ENCODE measurements at regions not wholly inside any gene's neighbourhood (a gene's known extent, or its start where the extent isn't known, plus 50 kb on each side); places are given as distances from the start of the nearest gene placed in this dataset.
"Not testable (repeated sequence)": the region's sequence is repeated elsewhere in the genome, so short reads cannot be mapped to it uniquely, and the experiment has no call there.

DNA sequence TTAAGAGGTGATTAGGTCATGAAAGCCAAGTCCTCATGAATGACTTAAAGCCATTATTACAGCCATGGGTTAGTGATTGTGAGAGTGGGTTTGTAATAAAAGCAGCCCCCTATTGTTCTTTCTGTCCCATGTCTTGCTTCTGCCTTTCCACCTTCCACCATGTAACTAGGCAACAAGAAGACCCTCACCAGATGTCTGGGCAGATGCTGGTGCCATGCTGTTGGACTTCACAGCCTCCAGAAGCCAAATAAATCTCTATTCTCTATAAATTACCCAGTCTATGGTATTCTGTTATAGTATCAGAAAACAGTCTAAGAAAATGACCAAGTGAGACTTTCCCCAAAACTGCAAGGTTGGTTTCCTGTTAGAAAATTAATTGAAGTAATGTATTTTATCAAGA is 460.3 kb upstream of the ADARB2 start:
- intact Hi-C loops (cut with micrococcal nuclease), result no loop called here
- Histone ChIP-seq H3K4me1 (no peaks in the 10 kb centered on the region), H3K9me3 (replicated peaks) (peaks cover 23% of the 10 kb centered on the region), H3K27me3 (ENCODE audit: low read depth) (no peaks in the 10 kb centered on the region), H3K36me3 (no peaks in the 10 kb centered on the region), H3K4me3 (no peak overlapping the region), H3K27ac (replicated peaks) (no peak overlapping the region)
- DNase-seq, result no peak
- TF ChIP-seq, protein P1, sequence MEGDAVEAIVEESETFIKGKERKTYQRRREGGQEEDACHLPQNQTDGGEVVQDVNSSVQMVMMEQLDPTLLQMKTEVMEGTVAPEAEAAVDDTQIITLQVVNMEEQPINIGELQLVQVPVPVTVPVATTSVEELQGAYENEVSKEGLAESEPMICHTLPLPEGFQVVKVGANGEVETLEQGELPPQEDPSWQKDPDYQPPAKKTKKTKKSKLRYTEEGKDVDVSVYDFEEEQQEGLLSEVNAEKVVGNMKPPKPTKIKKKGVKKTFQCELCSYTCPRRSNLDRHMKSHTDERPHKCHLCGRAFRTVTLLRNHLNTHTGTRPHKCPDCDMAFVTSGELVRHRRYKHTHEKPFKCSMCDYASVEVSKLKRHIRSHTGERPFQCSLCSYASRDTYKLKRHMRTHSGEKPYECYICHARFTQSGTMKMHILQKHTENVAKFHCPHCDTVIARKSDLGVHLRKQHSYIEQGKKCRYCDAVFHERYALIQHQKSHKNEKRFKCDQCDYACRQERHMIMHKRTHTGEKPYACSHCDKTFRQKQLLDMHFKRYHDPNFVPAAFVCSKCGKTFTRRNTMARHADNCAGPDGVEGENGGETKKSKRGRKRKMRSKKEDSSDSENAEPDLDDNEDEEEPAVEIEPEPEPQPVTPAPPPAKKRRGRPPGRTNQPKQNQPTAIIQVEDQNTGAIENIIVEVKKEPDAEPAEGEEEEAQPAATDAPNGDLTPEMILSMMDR (IDR thresholded peaks at IDR 0.05; ENCODE audit: borderline replicate concordance), result no peak

DNA sequence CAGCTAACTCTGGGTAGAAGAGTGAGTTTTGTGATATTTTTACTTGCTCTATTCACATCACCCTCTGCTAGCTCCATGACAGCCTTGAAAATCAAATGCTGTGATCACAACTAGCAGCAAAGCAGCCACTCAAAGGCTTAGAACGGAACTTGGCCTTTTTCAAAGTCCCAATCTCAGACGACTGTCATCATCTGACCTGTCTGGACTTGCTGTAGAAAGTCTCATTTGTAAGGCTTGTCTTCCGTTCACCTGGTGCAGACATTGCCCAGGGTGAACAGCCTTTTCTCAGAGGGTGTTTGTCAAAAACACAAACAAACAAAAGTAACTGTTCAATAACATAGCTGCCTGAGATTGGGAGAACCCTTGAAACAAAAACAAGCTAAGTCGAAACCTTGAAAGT is 458.9 kb upstream of the ADARB2 start:
- intact Hi-C loops (cut with micrococcal nuclease), result no loop called here
- H3K27me3 ChIP-seq (ENCODE audit: low read depth), result no peaks in the 10 kb centered on the region

DNA sequence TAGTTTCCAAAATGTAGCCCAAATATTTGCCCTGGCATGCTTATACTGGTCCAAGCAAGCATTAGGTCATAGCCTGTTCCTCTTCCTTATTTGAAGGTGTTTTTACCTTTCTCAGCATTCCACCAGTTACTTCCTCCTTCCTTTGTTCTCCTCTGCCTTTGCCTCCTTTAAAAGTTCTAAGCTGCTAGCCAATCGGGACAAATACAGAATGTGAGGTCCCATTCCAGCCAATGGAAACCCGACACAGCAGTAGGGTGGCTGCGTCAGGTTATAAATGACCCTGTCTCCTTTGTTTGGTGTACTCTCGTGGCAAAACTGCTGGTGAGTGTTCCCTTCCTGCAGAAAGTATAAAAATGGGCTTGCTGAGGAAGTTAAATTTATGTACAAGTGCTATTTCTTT is 452.0 kb upstream of the ADARB2 start:
- intact Hi-C loops (cut with micrococcal nuclease); H3K36me3 ChIP-seq; H3K27ac ChIP-seq (replicated peaks); H3K4me1 ChIP-seq; H3K27me3 ChIP-seq (ENCODE audit: low read depth); H3K4me3 ChIP-seq; DNase-seq; H3K9me3 ChIP-seq (replicated peaks): not testable (repeated sequence)

More for the DNA sequence above, 458.9 kb upstream of the ADARB2 start:
- Histone ChIP-seq H3K4me3 (no peak overlapping the region), H3K4me1 (no peaks in the 10 kb centered on the region), H3K9me3 (replicated peaks) (peaks cover 30% of the 10 kb centered on the region), H3K27ac (replicated peaks) (no peak overlapping the region), H3K36me3 (no peaks in the 10 kb centered on the region)
- DNase-seq, result no peak
- TF ChIP-seq, protein P1 (IDR thresholded peaks at IDR 0.05; ENCODE audit: borderline replicate concordance), result no peak

DNA sequence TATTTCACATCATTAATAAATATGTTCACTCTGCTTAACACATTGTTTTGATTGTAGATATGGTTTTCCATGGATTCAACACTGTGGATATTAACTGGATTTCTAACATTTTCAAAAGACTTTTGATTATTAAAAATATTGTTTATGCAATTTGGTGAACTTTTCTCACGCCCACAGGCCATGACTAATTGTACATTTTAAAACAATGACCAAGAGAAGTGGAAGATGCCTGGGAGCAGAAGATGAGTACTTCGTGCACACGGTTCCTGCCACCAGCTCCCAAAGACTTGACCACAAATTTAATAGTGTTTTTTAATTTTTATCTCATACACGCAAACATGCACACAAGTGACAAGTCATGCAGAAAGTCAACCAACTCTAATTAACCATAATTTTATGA is 451.0 kb upstream of the ADARB2 start:
- intact Hi-C loops (cut with micrococcal nuclease), result no loop called here
- Histone ChIP-seq H3K27me3 (ENCODE audit: low read depth) (no peaks in the 10 kb centered on the region), H3K36me3 (no peaks in the 10 kb centered on the region), H3K4me3 (no peak overlapping the region), H3K4me1 (no peaks in the 10 kb centered on the region), H3K27ac (replicated peaks) (no peak overlapping the region), H3K9me3 (replicated peaks) (peaks cover 14% of the 10 kb centered on the region)
- TF ChIP-seq, protein P1 (IDR thresholded peaks at IDR 0.05; ENCODE audit: borderline replicate concordance), result no peak
- no peak for DNase-seq

DNA sequence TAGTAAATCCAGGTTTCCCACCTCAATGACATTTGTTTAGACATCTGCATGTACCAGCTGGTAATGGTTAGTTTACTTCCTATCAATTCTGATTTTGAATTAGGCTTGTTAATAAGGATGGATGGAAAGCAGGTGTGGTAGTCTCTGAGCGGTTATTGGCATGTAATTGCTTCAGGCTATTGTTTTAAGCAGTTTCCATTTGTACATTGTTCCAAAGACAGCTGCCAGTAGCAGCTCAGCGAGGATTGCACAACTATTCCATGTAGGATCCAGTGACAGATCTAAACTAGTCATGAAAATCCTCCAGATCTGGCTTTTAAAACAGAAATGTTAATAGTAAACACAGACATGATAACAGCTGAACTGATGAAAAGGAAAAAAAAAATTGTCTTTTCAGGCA is 436.0 kb upstream of the ADARB2 start:
- Histone ChIP-seq H3K27ac (replicated peaks) (no peak overlapping the region), H3K36me3 (no peaks in the 10 kb centered on the region), H3K27me3 (ENCODE audit: low read depth) (peaks cover 8% of the 10 kb centered on the region), H3K4me1 (no peaks in the 10 kb centered on the region), H3K4me3 (no peak overlapping the region), H3K9me3 (replicated peaks) (no peaks in the 10 kb centered on the region)
- intact Hi-C loops (cut with micrococcal nuclease), result no loop called here
- no peak for DNase-seq
- TF ChIP-seq, protein P1 (IDR thresholded peaks at IDR 0.05; ENCODE audit: borderline replicate concordance), result no peak

DNA sequence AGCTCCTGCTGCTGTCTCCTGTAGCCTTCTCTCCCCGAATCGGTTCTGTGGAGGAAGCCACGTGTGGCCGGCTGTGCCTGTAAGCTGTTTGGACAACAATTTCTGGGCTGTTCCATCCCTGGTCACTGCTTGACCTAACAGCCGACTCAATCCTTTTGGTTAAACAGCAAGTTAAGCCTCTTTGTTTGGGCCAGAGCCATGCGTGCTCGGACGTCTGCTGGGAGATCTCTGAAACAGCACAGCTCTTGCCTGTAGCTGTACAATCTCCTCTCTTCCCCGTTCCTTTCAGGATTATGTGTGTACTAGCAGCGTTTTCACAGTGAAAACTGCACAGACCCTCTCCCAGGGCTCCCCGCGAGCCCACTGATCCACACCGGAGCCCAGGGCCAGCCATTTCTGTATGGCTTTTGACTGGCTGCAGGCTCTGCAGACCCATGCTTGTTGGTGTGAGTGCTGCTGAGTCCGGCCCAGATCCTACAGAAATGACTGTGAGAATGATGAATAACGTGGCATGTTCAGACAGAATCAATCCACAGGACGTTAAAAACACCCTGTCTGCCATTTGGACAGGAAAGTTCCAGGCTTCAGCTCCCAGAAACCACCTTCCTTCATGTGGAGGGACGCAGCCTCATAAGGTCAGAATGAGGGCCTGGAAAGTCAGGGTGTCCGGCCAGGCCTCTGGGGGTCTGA is 428.6 kb upstream of the ADARB2 start:
- TF ChIP-seq, protein P1 (IDR thresholded peaks at IDR 0.05; ENCODE audit: borderline replicate concordance), result no peak
- Histone ChIP-seq H3K36me3 (no peaks in the 10 kb centered on the region), H3K4me3 (no peak overlapping the region), H3K27ac (replicated peaks) (no peak overlapping the region), H3K27me3 (ENCODE audit: low read depth) (no peaks in the 10 kb centered on the region), H3K9me3 (replicated peaks) (no peaks in the 10 kb centered on the region), H3K4me1 (no peaks in the 10 kb centered on the region)
- DNase-seq, result no peak
- intact Hi-C loops (cut with micrococcal nuclease), result no loop called here

All from left ventricle myocardium inferior (tissue), 1 donor.